ENCODE measurements at regions not wholly inside any gene's neighbourhood (a gene's known extent, or its start where the extent isn't known, plus 50 kb on each side); places are given as distances from the start of the nearest gene placed in this dataset.

DNA sequence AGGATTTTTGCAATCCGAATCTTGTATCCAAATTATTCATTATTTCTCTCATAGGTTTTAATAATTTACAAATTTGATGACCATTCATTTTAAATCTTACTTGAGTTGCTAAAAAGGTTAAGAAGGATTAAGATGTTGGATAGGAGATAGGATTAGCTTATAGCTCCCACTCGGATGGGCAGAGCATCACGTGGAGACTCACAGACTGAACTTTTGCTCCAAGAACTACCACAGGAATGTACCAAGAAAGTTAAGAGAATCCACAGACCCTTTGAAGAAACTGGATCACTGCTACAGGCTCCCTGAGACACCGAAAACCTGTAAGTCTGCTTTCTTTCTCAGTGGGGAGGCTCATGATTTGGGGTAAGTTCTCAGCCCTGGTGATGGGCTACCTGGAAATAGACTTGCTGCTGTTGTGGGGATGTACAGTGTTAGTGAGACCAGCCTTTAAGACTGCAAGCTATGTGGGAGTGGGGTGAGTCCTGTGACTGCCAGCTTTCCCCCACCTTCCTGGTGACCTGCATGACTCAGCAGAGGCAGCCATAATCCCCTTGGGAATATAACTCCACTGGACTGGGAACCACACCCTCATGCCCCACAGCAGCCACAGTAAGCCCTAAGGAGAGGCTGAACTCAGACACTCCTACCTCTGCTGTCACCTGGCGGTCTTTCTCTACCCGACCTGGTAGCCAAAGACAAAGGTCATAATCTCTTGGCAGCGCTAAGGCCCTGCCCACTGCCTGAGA, 1458.0 kb downstream of the OLFM4 start:
- TF ChIP-seq PPARA (CRISPR knock-in tag; IDR thresholded peaks at IDR 0.05; ENCODE audit: borderline replicate concordance) = no peak
- no peak for TF ChIP-seq ISL1 (CRISPR knock-in tag; IDR thresholded peaks at IDR 0.05)
- no peak for TF ChIP-seq ZFP30 (CRISPR knock-in tag; IDR thresholded peaks at IDR 0.05)
- ATAC-seq = no peak

DNA sequence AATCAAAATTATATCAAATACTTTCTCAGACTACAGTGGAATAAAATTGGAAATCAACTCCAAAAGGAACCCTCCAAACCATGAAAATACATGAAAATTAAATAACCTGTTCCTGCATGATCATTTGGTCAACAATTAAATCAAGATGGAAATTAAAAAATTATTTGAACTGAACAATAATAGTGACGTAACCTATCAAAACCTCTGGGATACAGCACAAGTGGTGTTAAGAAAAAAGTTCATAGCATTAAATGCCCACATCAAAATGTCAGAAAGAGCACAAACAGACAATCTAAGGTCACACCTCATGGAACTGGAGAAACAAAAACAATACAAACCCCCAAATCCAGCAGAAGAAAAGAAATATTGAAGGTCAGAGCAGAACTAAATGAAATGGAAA, 1460.7 kb downstream of the OLFM4 start:
- ATAC-seq = no peak
- TF ChIP-seq TCF4 (CRISPR knock-in tag; IDR thresholded peaks at IDR 0.05; ENCODE audit: borderline replicate concordance) = no peak
- no peak for TF ChIP-seq BACH2 (CRISPR knock-in tag; IDR thresholded peaks at IDR 0.05; ENCODE audit: borderline replicate concordance)
- no peak for TF ChIP-seq ESRRG (CRISPR knock-in tag; IDR thresholded peaks at IDR 0.05)
- TF ChIP-seq ISL1 (CRISPR knock-in tag; IDR thresholded peaks at IDR 0.05) = no peak
- TF ChIP-seq GLIS3 (CRISPR knock-in tag; IDR thresholded peaks at IDR 0.05) = no peak

DNA sequence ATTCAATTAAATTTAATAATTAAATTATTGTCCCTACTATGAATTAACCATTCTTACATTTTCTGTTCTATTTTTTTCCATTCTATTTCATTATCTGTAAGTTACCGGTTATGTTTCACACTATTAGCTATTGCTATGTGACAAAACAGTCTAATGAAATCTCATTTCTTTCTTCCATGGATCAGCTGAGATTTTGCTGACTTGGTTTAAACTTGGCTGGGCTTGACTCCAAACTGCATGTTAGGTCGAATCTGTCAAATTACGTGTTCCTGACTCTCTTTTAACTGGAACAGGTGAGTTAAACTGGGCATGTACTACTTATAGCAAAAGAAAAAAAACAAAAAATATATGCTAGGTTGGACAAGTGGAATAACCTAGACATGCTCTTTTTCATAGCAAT, 1464.4 kb downstream of the OLFM4 start:
- TF ChIP-seq RARB (CRISPR knock-in tag; IDR thresholded peaks at IDR 0.05) = no peak
- TF ChIP-seq OSR1 (CRISPR knock-in tag; IDR thresholded peaks at IDR 0.05) = no peak
- TF ChIP-seq, protein P1, sequence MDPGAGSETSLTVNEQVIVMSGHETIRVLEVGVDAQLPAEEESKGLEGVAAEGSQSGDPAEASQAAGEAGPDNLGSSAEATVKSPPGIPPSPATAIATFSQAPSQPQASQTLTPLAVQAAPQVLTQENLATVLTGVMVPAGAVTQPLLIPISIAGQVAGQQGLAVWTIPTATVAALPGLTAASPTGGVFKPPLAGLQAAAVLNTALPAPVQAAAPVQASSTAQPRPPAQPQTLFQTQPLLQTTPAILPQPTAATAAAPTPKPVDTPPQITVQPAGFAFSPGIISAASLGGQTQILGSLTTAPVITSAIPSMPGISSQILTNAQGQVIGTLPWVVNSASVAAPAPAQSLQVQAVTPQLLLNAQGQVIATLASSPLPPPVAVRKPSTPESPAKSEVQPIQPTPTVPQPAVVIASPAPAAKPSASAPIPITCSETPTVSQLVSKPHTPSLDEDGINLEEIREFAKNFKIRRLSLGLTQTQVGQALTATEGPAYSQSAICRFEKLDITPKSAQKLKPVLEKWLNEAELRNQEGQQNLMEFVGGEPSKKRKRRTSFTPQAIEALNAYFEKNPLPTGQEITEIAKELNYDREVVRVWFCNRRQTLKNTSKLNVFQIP (CRISPR knock-in tag; IDR thresholded peaks at IDR 0.05; ENCODE audit: borderline replicate concordance, low read depth) = no peak
- TF ChIP-seq BACH2 (CRISPR knock-in tag; IDR thresholded peaks at IDR 0.05; ENCODE audit: borderline replicate concordance) = no peak
- ATAC-seq = no peak

DNA sequence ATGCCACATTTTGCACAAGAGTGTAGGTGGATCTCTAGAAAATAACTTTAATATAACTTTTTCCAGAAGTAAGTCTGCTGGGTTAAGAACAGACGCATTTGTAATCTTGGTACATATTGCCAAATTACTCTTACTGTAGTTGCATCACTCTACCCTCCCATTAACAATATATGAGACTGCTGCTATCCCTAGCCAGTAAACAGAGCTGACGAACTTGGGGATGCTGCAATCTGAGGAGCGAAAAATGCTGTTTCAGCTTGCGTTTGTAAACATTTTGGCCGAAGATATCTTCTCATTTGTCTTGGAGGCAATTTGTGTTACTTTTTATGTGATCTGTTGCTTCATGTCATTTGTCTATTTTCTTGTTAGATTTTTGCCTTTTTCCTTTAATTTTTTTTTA, 1482.8 kb downstream of the OLFM4 start:
- TF ChIP-seq ZNF565 (CRISPR knock-in tag; conservative IDR thresholded peaks at IDR 0.05; ENCODE audit: low read depth) = no peak
- no peak for TF ChIP-seq ZFP3 (CRISPR knock-in tag; IDR thresholded peaks at IDR 0.05)
- TF ChIP-seq, protein P2, sequence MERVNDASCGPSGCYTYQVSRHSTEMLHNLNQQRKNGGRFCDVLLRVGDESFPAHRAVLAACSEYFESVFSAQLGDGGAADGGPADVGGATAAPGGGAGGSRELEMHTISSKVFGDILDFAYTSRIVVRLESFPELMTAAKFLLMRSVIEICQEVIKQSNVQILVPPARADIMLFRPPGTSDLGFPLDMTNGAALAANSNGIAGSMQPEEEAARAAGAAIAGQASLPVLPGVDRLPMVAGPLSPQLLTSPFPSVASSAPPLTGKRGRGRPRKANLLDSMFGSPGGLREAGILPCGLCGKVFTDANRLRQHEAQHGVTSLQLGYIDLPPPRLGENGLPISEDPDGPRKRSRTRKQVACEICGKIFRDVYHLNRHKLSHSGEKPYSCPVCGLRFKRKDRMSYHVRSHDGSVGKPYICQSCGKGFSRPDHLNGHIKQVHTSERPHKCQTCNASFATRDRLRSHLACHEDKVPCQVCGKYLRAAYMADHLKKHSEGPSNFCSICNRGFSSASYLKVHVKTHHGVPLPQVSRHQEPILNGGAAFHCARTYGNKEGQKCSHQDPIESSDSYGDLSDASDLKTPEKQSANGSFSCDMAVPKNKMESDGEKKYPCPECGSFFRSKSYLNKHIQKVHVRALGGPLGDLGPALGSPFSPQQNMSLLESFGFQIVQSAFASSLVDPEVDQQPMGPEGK (CRISPR knock-in tag; IDR thresholded peaks at IDR 0.05; ENCODE audit: borderline replicate concordance) = no peak
- TF ChIP-seq BACH2 (CRISPR knock-in tag; IDR thresholded peaks at IDR 0.05; ENCODE audit: borderline replicate concordance) = no peak
- no peak for TF ChIP-seq ISL1 (CRISPR knock-in tag; IDR thresholded peaks at IDR 0.05)
- TF ChIP-seq, protein P3, sequence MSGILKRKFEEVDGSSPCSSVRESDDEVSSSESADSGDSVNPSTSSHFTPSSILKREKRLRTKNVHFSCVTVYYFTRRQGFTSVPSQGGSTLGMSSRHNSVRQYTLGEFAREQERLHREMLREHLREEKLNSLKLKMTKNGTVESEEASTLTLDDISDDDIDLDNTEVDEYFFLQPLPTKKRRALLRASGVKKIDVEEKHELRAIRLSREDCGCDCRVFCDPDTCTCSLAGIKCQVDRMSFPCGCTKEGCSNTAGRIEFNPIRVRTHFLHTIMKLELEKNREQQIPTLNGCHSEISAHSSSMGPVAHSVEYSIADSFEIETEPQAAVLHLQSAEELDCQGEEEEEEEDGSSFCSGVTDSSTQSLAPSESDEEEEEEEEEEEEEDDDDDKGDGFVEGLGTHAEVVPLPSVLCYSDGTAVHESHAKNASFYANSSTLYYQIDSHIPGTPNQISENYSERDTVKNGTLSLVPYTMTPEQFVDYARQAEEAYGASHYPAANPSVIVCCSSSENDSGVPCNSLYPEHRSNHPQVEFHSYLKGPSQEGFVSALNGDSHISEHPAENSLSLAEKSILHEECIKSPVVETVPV (CRISPR knock-in tag; IDR thresholded peaks at IDR 0.05) = no peak
- no peak for TF ChIP-seq ESRRG (CRISPR knock-in tag; IDR thresholded peaks at IDR 0.05)
- no peak for TF ChIP-seq CSDC2 (CRISPR knock-in tag; IDR thresholded peaks at IDR 0.05)
- TF ChIP-seq ZNF70 (CRISPR knock-in tag; IDR thresholded peaks at IDR 0.05) = no peak
- no peak for TF ChIP-seq TOX (CRISPR knock-in tag; IDR thresholded peaks at IDR 0.05; ENCODE audit: borderline replicate concordance)
- ATAC-seq = no peak

DNA sequence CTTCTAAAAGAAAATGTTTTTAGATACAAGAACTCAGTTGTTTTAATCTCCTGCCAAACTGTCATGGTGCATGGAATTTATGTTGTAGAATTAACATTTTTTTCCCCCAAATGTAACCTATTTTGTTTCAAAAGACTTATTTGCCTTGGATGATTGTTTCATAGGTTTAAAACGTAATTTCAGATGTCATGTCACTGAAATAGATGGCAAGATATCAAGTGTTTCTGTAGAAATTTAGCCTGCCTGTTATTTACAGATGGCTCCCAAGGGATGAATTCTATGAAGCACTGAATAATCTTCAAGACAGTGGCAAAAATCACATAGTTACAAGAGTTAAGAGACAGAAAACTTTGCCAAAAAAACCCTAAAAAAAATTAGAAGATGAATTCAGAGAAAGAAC, 1484.6 kb downstream of the OLFM4 start:
- TF ChIP-seq ZFP30 (CRISPR knock-in tag; IDR thresholded peaks at IDR 0.05) (no peak), ZNF565 (CRISPR knock-in tag; conservative IDR thresholded peaks at IDR 0.05; ENCODE audit: low read depth) (no peak), TOX (CRISPR knock-in tag; IDR thresholded peaks at IDR 0.05; ENCODE audit: borderline replicate concordance) (no peak), PPARA (CRISPR knock-in tag; IDR thresholded peaks at IDR 0.05; ENCODE audit: borderline replicate concordance) (no peak), ZC3H10 (CRISPR knock-in tag; IDR thresholded peaks at IDR 0.05) (no peak), ARNTL (CRISPR knock-in tag; IDR thresholded peaks at IDR 0.05; ENCODE audit: borderline replicate concordance, low read depth) (no peak), RARB (CRISPR knock-in tag; IDR thresholded peaks at IDR 0.05) (no peak), ISL1 (CRISPR knock-in tag; IDR thresholded peaks at IDR 0.05) (no peak)
- TF ChIP-seq, protein P2 (CRISPR knock-in tag; IDR thresholded peaks at IDR 0.05; ENCODE audit: borderline replicate concordance) = no peak
- no peak for ATAC-seq
